ENCODE measurements at regions not wholly inside any gene's neighbourhood (a gene's known extent, or its start where the extent isn't known, plus 50 kb on each side); places are given as distances from the start of the nearest gene placed in this dataset.

DNA sequence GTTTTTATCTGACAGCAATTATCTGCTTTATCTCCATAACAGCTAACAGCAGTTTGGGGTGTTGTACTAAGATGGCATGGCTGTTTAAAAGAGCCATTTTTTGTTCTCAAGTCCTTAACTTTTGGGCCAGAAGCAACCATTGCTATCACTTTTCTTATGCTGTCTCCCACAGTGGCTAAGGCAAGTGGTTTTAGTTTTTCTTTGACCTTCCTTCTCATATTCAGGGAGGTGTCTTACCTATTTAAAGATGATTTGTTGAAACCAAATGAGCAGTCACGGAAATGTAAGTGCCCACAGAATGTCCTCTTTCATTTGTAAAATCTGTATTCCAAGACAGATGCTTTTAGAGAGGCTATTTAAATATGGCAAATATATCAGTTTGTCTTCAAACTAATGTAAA lies 96.8 kb upstream of the USP15 start:
- TF ChIP-seq EZH2 (IDR thresholded peaks at IDR 0.05; ENCODE audit: insufficient read depth, poor library complexity, severe bottlenecking) (no peak), EZH2phosphoT487 (IDR thresholded peaks at IDR 0.05; ENCODE audit: insufficient read depth, low read depth) (no peak)
